MM.1S (cell line): ENCODE measurements at regions not wholly inside any gene's neighbourhood (a gene's known extent, or its start where the extent isn't known, plus 50 kb on each side); places are given as distances from the start of the nearest gene placed in this dataset.
"Not testable (repeated sequence)": the region's sequence is repeated elsewhere in the genome, so short reads cannot be mapped to it uniquely, and the experiment has no call there.

ENCODE experiments used
- DNase-seq: peaks from one replicate; pipeline ENCODE4 v3.0.0-alpha.2; 2015
- H2AFZ ChIP-seq: fragments of 300-600 bp; sonication (generic); 2 replicates; pipeline ENCODE4 v1.6.0; 2016; ENCODE audit warnings: antibody characterized with exemption, low read length
- H3F3A ChIP-seq: fragments of 300-600 bp; sonication (generic); 2 replicates; pipeline ENCODE4 v1.6.1; 2016; ENCODE audit warnings: mild to moderate bottlenecking, antibody characterized with exemption, low read length, moderate library complexity, mixed read lengths; ENCODE audit not compliant: insufficient read depth
- H3K27ac ChIP-seq: fragments of 300-600 bp; sonication (generic); 2 replicates; pipeline ENCODE4 v1.5.1; 2016; ENCODE audit warnings: mild to moderate bottlenecking, low read length
- H3K27me3 ChIP-seq: fragments of 300-600 bp; sonication (generic); replicated peaks from 2 replicates; pipeline ENCODE4 v1.6.0; 2016; ENCODE audit warnings: low read length; ENCODE audit not compliant: insufficient read depth
- H3K36me3 ChIP-seq: fragments of 300-600 bp; sonication (generic); replicated peaks from 2 replicates; pipeline ENCODE4 v1.6.1; 2016; ENCODE audit warnings: mild to moderate bottlenecking, low read length, mixed read lengths; ENCODE audit not compliant: insufficient read depth
- H3K4me1 ChIP-seq: fragments of 300-600 bp; sonication (generic); 2 replicates; pipeline ENCODE4 v1.6.1; 2016; ENCODE audit warnings: low read length, mixed read lengths
- H3K4me2 ChIP-seq: fragments of 300-600 bp; sonication (generic); 2 replicates; pipeline ENCODE4 v1.6.0; 2016; ENCODE audit warnings: low read depth, low read length
- H3K4me3 ChIP-seq: fragments of 300-600 bp; sonication (generic); 2 replicates; pipeline ENCODE4 v1.5.1; 2016; ENCODE audit warnings: low read length, mixed read lengths
- H3K79me2 ChIP-seq: fragments of 300-600 bp; sonication (generic); 2 replicates; pipeline ENCODE4 v1.6.1; 2016; ENCODE audit warnings: mixed run types, low read length, mixed read lengths
- H3K9ac ChIP-seq: fragments of 300-600 bp; sonication (generic); 2 replicates; pipeline ENCODE4 v1.6.1; 2016; ENCODE audit warnings: low read length, mixed read lengths
- H3K9me2 ChIP-seq: fragments of 300-600 bp; sonication (generic); replicated peaks from 2 replicates; pipeline ENCODE4 v1.6.1; 2016; ENCODE audit warnings: mild to moderate bottlenecking, low read length, mixed read lengths; ENCODE audit not compliant: insufficient read depth
- H3K9me3 ChIP-seq: fragments of 300-600 bp; sonication (generic); replicated peaks from 2 replicates; pipeline ENCODE4 v1.6.1; 2016; ENCODE audit warnings: mild to moderate bottlenecking, low read length, mixed read lengths; ENCODE audit not compliant: insufficient read depth
- H4K20me1 ChIP-seq: fragments of 300-600 bp; sonication (generic); 2 replicates; pipeline ENCODE4 v1.6.1; 2016; ENCODE audit warnings: mild to moderate bottlenecking, low read length, moderate library complexity, mixed read lengths; ENCODE audit not compliant: insufficient read depth
- CTCF ChIP-seq: fragments of 300-600 bp; sonication (generic); IDR thresholded peaks from 2 replicates; pipeline ENCODE4 v1.5.1; 2016; ENCODE audit warnings: antibody characterized with exemption, low read length, mixed read lengths
- EZH2 ChIP-seq: fragments of 300-600 bp; sonication (generic); optimal IDR thresholded peaks from 2 replicates; pipeline ENCODE3; 2017; ENCODE audit warnings: low read depth, mild to moderate bottlenecking, antibody characterized with exemption, low read length, mixed read lengths
- EZH2phosphoT487 ChIP-seq: fragments of 300-600 bp; sonication (generic); IDR thresholded peaks from 2 replicates; pipeline ENCODE4 v1.6.1; 2018; ENCODE audit warnings: antibody characterized with exemption, low read length

- Histone ChIP-seq H3K9me2 (no peaks in the 10 kb centered on the region), H3K4me2 (no peak overlapping the region), H3F3A (no peaks in the 10 kb centered on the region), H3K79me2 (no peaks in the 10 kb centered on the region), H3K27me3 (no peaks in the 10 kb centered on the region), H3K9ac (no peak overlapping the region), H4K20me1 (no peaks in the 10 kb centered on the region), H3K36me3 (no peaks in the 10 kb centered on the region), H3K9me3 (no peaks in the 10 kb centered on the region), H3K27ac (no peak overlapping the region), H2AFZ (no peak overlapping the region), H3K4me1 (no peaks in the 10 kb centered on the region), H3K4me3 (no peak overlapping the region)
- DNase-seq = no peak
- TF ChIP-seq CTCF = no peak
- TF ChIP-seq EZH2 = no peak
- no peak for TF ChIP-seq EZH2phosphoT487
Measured at GRCh38 chr5:27103486-27103885, 65.1 kb upstream of the CDH9 start.

- not testable (repeated sequence) for H3K4me2 ChIP-seq, DNase-seq, H3K9me2 ChIP-seq, H2AFZ ChIP-seq, H3K9me3 ChIP-seq, H3K79me2 ChIP-seq, H4K20me1 ChIP-seq, H3K36me3 ChIP-seq, H3K4me3 ChIP-seq, H3K27me3 ChIP-seq, H3K9ac ChIP-seq, H3K27ac ChIP-seq, H3F3A ChIP-seq, H3K4me1 ChIP-seq
Measured at GRCh38 chr5:27095761-27096160, 57.4 kb upstream of the CDH9 start.

GRCh38 chr5:27093279-27093678 is 54.9 kb upstream of the CDH9 start:
- H3F3A ChIP-seq = no peaks in the 10 kb centered on the region
- no peak overlapping the region for H2AFZ ChIP-seq
- no peaks in the 10 kb centered on the region for H3K36me3 ChIP-seq
- no peak overlapping the region for H3K4me2 ChIP-seq
- DNase-seq = no peak
- H3K9me3 ChIP-seq = no peaks in the 10 kb centered on the region
- H3K27me3 ChIP-seq = no peaks in the 10 kb centered on the region
- H3K79me2 ChIP-seq = no peaks in the 10 kb centered on the region
- H4K20me1 ChIP-seq = no peaks in the 10 kb centered on the region
- no peaks in the 10 kb centered on the region for H3K9me2 ChIP-seq
- H3K4me1 ChIP-seq = no peaks in the 10 kb centered on the region
- H3K27ac ChIP-seq = no peak overlapping the region
- H3K9ac ChIP-seq = no peak overlapping the region
- no peak overlapping the region for H3K4me3 ChIP-seq
- TF ChIP-seq EZH2phosphoT487 (no peak), CTCF (no peak), EZH2 (no peak)

GRCh38 chr5:27091858-27092257 is 53.5 kb upstream of the CDH9 start:
- Histone ChIP-seq H2AFZ (no peak overlapping the region), H3K9me3 (no peaks in the 10 kb centered on the region), H3K4me2 (no peak overlapping the region), H3K4me1 (no peaks in the 10 kb centered on the region), H3K27ac (no peak overlapping the region), H3F3A (no peaks in the 10 kb centered on the region), H3K9me2 (no peaks in the 10 kb centered on the region), H3K9ac (no peak overlapping the region), H3K36me3 (no peaks in the 10 kb centered on the region), H3K4me3 (no peak overlapping the region), H3K27me3 (no peaks in the 10 kb centered on the region), H3K79me2 (no peaks in the 10 kb centered on the region), H4K20me1 (no peaks in the 10 kb centered on the region)
- TF ChIP-seq EZH2 (no peak), EZH2phosphoT487 (no peak), CTCF (no peak)
- no peak for DNase-seq

- not testable (repeated sequence) for H3K27ac ChIP-seq, H3K36me3 ChIP-seq, H3K4me2 ChIP-seq, H3K4me1 ChIP-seq, H3K79me2 ChIP-seq, H3K9me3 ChIP-seq, H3K9ac ChIP-seq, H3K4me3 ChIP-seq, DNase-seq, H3F3A ChIP-seq, H3K27me3 ChIP-seq, H3K9me2 ChIP-seq, H4K20me1 ChIP-seq, H2AFZ ChIP-seq
Measured at GRCh38 chr5:27088822-27089221, 50.4 kb upstream of the CDH9 start.
